ENCODE measurements at regions not wholly inside any gene's neighbourhood (a gene's known extent, or its start where the extent isn't known, plus 50 kb on each side); places are given as distances from the start of the nearest gene placed in this dataset.

- TF ChIP-seq EP300 (IDR thresholded peaks at IDR 0.05) (no peak), CTCF (IDR thresholded peaks at IDR 0.05) (no peak), POLR2AphosphoS5 (IDR thresholded peaks at IDR 0.05) (no peak), POLR2A (IDR thresholded peaks at IDR 0.05; ENCODE audit: low read depth) (no peak)
These were observed 463.6 kb downstream of the ZWINT start for GRCh38 chr10:55897490-55897921.
